HG03103 (cell line): ENCODE measurements at regions not wholly inside any gene's neighbourhood (a gene's known extent, or its start where the extent isn't known, plus 50 kb on each side); places are given as distances from the start of the nearest gene placed in this dataset.

ENCODE experiments used
- ATAC-seq: cut with Tn5 transposase; IDR thresholded peaks from one replicate; pipeline ENCODE4 v1.9.1; 2021; ENCODE audit warnings: low read depth; ENCODE audit not compliant: unreplicated experiment

- no peak for ATAC-seq
Measured at GRCh38 chr9:80605793-80606192, 1034.0 kb downstream of the TLE4 start.

- no peak for ATAC-seq
Measured at GRCh38 chr9:80605129-80605528, 1033.4 kb downstream of the TLE4 start.

GRCh38 chr9:80602291-80602690 lies 1030.5 kb downstream of the TLE4 start:
- no peak for ATAC-seq

- no peak for ATAC-seq
Measured at GRCh38 chr9:80596579-80596978, 1024.8 kb downstream of the TLE4 start.

GRCh38 chr9:80595192-80595591 lies 1023.4 kb downstream of the TLE4 start:
- ATAC-seq: no peak

GRCh38 chr9:80592413-80592812 lies 1020.6 kb downstream of the TLE4 start:
- no peak for ATAC-seq

- no peak for ATAC-seq
Measured at GRCh38 chr9:80586786-80587330, 1015.1 kb downstream of the TLE4 start.

GRCh38 chr9:80571953-80572352 lies 1000.2 kb downstream of the TLE4 start:
- ATAC-seq: no peak

- ATAC-seq: no peak
Measured at GRCh38 chr9:80569236-80569635, 997.5 kb downstream of the TLE4 start.

- no peak for ATAC-seq
Measured at GRCh38 chr9:80561526-80561925, 989.8 kb downstream of the TLE4 start.

GRCh38 chr9:80560976-80561375 lies 989.2 kb downstream of the TLE4 start:
- ATAC-seq: no peak

GRCh38 chr9:80557256-80557655 lies 985.5 kb downstream of the TLE4 start:
- no peak for ATAC-seq

GRCh38 chr9:80556631-80557030 lies 984.9 kb downstream of the TLE4 start:
- no peak for ATAC-seq

- no peak for ATAC-seq
Measured at GRCh38 chr9:80555782-80556325, 984.1 kb downstream of the TLE4 start.

- ATAC-seq: no peak
Measured at GRCh38 chr9:80554856-80555255, 983.1 kb downstream of the TLE4 start.

GRCh38 chr9:80554301-80554700 lies 982.5 kb downstream of the TLE4 start:
- ATAC-seq: no peak

GRCh38 chr9:80552931-80553330 lies 981.2 kb downstream of the TLE4 start:
- ATAC-seq: no peak

GRCh38 chr9:80550181-80550580 lies 978.4 kb downstream of the TLE4 start:
- no peak for ATAC-seq

GRCh38 chr9:80547613-80548012 lies 975.8 kb downstream of the TLE4 start:
- ATAC-seq: no peak

- no peak for ATAC-seq
Measured at GRCh38 chr9:80540387-80540786, 968.6 kb downstream of the TLE4 start.

- no peak for ATAC-seq
Measured at GRCh38 chr9:80538976-80539375, 967.2 kb downstream of the TLE4 start.

GRCh38 chr9:80522465-80522864 lies 950.7 kb downstream of the TLE4 start:
- ATAC-seq: no peak

GRCh38 chr9:80521151-80521550 lies 949.4 kb downstream of the TLE4 start:
- no peak for ATAC-seq
